GM18520 (cell line): ENCODE measurements at regions not wholly inside any gene's neighbourhood (a gene's known extent, or its start where the extent isn't known, plus 50 kb on each side); places are given as distances from the start of the nearest gene placed in this dataset.

Experiments
- ATAC-seq: cut with Tn5 transposase; IDR thresholded peaks from one replicate; pipeline ENCODE4 v1.9.1; 2021; ENCODE audit not compliant: unreplicated experiment

GRCh38 chr10:6780008-6780677 lies 200.1 kb upstream of the PRKCQ start:
- peak; percentile 40 for ATAC-seq

DNA sequence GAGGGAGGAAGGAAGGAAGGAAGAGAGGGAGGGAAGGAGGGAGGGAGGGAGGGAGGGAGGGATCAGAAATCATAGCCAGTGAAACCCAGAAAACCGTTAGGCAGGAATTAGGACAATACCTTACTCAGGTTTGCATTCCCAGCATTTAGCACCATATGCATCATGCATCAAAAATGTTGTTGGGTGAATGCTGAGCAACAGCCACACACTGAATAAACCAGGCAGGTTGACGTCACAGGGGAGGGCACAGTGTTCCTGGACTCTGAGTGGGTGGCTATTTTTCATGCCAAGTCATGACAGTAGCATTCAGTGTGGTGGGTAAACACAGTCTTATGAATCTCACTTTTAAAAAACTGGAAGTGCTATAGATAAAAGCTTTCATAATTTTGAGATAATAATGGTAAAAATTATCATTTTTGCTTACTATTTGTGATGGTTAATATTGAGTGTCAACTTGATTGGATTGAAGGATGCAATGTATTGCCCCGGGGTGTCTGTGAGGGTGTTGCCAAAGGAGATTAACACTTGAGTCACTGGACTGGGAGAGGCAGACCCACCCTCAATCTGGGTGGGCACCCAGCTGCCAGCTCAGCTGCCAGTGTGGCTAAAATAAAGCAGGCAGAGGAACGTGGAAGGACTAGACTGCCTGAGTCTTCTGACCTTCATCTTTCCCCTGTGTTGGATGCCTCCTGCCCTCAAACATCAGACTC lies 199.1 kb upstream of the PRKCQ start:
- ATAC-seq, result no peak

DNA sequence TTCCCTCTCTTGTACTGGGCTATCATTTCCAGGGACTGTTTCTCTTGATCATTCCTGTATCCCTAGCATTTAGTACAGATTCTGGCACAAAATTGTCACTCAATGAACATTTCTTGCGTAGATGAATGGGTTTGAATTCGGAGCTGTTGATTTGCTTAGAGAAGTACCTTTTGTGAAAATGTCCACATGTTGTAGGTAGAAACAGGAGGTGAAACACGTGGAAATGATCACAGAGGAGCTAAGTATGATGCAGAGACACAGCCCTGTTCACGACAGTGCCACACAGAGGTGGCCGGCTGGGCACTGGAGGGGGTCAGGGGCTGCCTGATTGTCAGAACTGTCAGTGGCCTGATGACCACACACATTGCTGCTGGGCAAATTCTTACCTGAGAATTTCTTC lies 196.1 kb upstream of the PRKCQ start:
- no peak for ATAC-seq

- no peak for ATAC-seq
These were observed 194.3 kb upstream of the PRKCQ start for GRCh38 chr10:6774406-6774805.

GRCh38 chr10:6771331-6771730 lies 191.3 kb upstream of the PRKCQ start:
- no peak for ATAC-seq

GRCh38 chr10:6770846-6771245 lies 190.8 kb upstream of the PRKCQ start:
- no peak for ATAC-seq

- no peak for ATAC-seq
These were observed 189.8 kb upstream of the PRKCQ start for GRCh38 chr10:6769704-6770417.

DNA sequence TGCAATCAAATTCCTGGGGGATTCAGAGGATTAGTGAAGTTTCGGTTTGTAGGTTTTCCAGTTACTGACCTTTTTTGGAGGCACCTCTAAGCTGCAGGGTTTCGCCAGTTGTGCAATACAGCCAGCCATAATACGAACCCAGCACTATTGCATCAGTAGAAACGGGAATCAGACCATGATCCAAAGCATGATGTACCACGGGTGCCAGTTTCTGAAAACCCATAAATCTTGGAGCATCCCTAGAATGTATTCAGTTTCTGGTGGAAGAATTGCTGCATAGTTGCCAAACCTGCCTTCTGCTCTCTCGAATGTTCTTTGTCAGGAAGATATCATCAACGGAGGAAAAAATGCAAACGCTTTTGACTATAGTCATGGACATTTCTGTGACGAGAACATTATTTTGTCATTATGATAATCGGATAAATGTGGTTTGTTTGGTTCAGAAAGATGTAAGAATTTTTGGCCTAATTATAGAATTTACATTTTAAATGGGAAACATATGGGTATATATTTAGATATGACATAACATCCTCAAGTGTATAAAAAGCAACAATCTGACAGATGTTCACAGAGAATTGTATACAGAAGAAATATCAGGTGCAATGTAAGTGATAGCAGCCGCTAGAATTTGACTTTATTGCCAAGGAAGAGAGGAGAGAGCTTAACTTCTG lies 186.2 kb upstream of the PRKCQ start:
- no peak for ATAC-seq

GRCh38 chr10:6763423-6763822 lies 183.3 kb upstream of the PRKCQ start:
- no peak for ATAC-seq

- no peak for ATAC-seq
These were observed 182.9 kb upstream of the PRKCQ start for GRCh38 chr10:6763001-6763400.

DNA sequence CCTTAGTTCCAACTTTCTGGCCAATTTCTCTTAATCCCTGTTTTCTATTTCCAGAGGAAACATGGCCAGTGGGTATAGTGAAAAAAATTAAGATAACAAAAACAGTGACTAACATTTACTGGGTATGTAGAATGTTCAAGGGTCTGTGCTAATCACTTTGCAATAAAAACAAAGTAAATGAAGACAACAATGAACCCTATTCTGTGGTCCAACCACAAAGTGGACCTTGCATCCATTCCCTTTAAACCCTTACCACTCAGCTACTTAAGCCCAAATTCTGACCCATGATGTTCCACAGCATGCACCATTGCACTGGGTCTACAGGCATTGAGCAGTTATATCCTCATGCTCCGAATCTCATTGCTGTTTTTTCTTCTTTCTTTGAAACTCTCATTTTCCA lies 179.9 kb upstream of the PRKCQ start:
- no peak for ATAC-seq

GRCh38 chr10:6757158-6757557 lies 177.1 kb upstream of the PRKCQ start:
- no peak for ATAC-seq

DNA sequence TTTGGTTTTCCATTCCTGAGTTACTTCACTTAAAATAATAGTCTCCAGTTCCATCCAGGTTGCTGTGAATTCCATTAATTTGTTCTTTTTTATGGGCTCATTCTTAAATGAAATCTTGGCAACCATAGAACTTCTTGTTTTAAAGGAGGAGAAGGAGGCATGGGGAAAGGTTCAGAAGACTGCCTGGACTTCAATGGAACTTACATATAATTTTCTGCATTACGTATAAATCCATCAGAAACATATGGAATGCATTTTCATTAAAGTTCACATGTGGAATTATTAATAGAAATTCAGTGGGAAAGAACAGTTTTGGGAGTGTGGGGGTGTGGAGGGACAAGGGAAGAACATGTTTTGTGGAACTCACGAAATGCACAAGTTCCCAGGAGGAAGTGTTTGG lies 176.6 kb upstream of the PRKCQ start:
- no peak for ATAC-seq

- ATAC-seq, result peak; percentile 76
These were observed 175.8 kb upstream of the PRKCQ start for GRCh38 chr10:6755781-6756460.

GRCh38 chr10:6753644-6754043 lies 173.6 kb upstream of the PRKCQ start:
- ATAC-seq, result no peak

DNA sequence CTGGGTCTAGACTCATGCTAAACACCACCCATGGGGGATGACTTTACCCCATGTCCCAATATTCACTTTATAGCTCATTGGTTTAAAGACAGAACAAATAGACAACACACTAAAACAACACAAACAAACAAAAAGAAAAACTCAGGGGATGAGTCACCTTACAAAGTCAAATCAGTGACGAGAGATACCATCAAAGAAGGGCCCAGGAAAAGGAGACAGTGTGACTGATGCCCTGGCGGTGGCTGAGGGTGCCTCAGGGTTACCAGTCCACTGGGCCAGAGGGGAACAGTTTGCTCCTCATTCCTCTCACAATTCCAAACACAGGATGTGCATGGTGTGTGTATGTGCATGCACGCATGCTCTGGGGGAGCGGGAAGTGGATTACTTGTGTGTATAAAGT lies 171.3 kb upstream of the PRKCQ start:
- no peak for ATAC-seq

DNA sequence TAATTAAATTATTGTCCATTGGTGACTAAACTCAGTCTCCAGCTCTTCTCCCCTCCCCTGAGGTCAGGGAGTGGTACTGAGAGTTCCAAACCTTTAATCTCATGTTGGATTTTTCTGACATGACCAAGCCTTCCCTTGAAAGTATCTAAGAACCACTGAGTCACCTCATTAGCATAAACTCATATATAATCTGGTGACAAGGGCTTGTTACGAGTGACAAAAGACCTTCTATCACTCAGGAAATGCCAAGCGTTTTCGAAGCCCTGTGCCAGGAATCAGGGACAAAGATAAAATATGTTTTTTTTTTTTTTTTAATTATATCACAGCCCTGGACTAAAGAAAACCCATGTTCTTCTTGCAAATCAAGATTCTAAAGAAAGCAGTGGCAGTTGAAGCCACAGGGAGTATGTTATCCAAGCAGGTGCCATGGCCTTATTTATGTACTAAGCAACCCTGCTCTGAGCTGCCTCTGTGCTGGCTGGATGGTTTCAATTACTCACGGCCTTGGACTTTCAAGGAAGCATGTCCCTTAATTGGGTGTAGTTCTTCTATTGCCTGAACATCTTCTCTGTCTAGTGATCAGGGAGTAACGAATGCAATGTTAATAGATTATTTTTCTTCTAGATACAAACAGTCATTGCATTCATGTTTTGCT lies 169.0 kb upstream of the PRKCQ start:
- ATAC-seq, result no peak

GRCh38 chr10:6748029-6748428 lies 168.0 kb upstream of the PRKCQ start:
- no peak for ATAC-seq

- no peak for ATAC-seq
These were observed 166.7 kb upstream of the PRKCQ start for GRCh38 chr10:6746782-6747181.

DNA sequence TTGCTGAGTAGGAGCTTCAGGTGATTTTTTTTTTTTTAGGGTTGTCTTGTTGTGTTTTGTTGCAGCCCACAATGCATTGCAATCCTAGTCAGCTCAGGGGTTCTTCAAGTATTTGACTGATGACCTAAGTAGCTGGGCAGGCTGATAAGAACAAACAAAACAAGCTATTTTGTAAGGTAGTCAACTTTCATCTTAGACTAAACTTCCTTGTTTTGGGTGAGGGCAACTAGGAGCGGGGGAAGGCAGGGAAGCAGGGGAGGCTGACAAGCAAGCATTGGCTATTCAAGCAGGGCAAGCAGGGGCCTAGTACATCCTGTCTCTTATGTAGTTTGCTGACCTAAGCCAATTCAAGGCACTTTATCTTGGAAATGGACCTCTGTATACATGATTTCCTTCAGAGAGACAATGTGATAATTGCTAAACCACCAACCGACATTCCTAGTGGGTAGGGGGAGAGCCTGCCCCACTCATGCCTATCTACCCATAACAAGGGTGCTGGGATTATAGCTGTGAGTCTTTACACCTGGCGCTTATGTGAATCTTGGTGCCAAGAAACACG lies 163.3 kb upstream of the PRKCQ start:
- no peak for ATAC-seq
